ENCODE measurements at regions not wholly inside any gene's neighbourhood (a gene's known extent, or its start where the extent isn't known, plus 50 kb on each side); places are given as distances from the start of the nearest gene placed in this dataset.
"Not testable (repeated sequence)": the region's sequence is repeated elsewhere in the genome, so short reads cannot be mapped to it uniquely, and the experiment has no call there.

DNA sequence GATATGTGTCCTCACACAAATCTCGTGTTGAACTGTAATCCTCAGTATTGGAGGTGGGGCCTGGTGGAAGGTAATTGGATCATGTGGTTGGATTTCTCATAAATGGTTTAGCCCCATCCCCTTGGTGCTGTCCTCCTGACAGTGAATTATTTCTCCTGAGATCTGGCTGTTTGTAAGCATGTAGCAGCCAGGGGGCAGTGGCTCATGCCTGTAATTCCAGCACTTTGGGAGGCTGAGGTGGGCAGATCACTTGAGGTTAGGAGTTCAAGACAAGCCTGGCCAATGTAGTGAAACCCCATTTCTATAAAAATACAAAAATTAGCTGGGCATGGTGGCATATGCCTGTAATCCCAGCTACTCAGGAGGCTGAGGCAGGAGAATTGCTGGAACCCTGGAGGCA is 999.0 kb downstream of the DNAH5 start:
- H3K9me3 Mint-ChIP-seq, H3K4me3 Mint-ChIP-seq, H3K27me3 Mint-ChIP-seq, H3K36me3 Mint-ChIP-seq, ATAC-seq, H3K4me1 Mint-ChIP-seq, H3K27ac Mint-ChIP-seq: not testable (repeated sequence)

DNA sequence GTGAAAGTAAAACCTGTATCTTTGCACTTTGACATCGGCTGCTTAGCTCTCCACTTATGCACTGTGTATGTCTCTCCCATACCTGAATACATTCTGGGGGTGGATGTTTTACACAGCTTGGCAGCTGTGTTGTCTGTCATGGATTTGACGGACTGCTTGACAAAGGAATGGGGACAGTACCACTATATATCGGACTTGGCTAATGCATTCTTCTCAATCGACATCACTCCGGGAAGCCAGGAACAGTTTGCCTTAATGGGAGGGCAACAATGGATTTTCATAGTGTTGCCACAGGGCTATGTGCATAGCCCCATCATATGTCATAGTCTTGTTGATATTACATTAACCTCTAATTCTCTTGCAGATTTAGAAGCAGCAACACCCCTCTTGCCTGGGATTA is 1008.3 kb downstream of the DNAH5 start:
- Mint-ChIP-seq H3K9me3 (peaks cover 3% of the 10 kb centered on the region), H3K4me3 (no peak overlapping the region), H3K36me3 (no peaks in the 10 kb centered on the region), H3K27me3 (no peaks in the 10 kb centered on the region), H3K4me1 (no peaks in the 10 kb centered on the region), H3K27ac (no peak overlapping the region)
- ATAC-seq, result no peak

DNA sequence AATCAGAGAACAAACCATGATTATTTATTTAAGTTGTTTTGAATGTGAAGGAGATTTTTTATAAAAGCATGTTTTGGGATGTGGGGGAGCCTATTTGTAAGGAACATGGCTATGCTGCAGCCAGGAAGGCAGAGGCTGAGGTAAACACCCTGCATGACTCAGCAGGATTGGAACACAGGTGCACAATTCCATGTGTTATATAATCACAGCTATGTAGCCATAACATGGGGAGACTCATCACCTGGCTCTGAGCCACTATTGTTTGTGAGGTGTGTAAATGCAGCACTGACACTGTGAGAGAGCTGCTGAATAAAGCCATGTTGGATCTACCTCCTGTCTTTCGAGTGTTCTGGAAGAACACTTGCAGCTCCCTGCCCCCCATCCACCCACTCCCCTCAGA is 1009.8 kb downstream of the DNAH5 start:
- no peak for ATAC-seq
- no peaks in the 10 kb centered on the region for H3K4me1 Mint-ChIP-seq
- peaks cover 4% of the 10 kb centered on the region for H3K9me3 Mint-ChIP-seq
- no peaks in the 10 kb centered on the region for H3K27me3 Mint-ChIP-seq
- no peak overlapping the region for H3K27ac Mint-ChIP-seq
- no peak overlapping the region for H3K4me3 Mint-ChIP-seq
- H3K36me3 Mint-ChIP-seq, result no peaks in the 10 kb centered on the region

DNA sequence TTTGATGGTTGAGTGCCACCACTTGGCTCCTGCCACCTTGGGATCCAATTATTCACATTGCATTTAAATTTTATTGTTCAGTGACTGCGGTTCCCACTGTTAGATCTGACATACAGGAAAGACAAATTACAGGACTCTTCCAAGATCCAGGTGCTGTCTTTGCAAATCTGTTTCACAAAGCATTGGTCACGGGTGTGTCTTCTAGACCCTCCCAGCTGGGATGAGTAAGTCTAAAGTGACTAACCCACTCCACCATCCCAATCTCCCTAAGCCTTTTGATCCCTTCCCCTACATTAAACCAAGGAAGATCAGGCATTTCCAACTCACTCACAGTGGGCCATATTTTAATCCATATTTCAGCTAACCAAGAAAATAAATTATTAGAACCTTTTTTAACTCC is 1016.3 kb upstream of the CTNND2 start:
- no peak for ATAC-seq
- H3K4me3 Mint-ChIP-seq, result no peak overlapping the region
- no peaks in the 10 kb centered on the region for H3K36me3 Mint-ChIP-seq
- no peak overlapping the region for H3K27ac Mint-ChIP-seq
- no peaks in the 10 kb centered on the region for H3K4me1 Mint-ChIP-seq
- peaks cover under 1% of the 10 kb centered on the region for H3K9me3 Mint-ChIP-seq
- no peaks in the 10 kb centered on the region for H3K27me3 Mint-ChIP-seq

DNA sequence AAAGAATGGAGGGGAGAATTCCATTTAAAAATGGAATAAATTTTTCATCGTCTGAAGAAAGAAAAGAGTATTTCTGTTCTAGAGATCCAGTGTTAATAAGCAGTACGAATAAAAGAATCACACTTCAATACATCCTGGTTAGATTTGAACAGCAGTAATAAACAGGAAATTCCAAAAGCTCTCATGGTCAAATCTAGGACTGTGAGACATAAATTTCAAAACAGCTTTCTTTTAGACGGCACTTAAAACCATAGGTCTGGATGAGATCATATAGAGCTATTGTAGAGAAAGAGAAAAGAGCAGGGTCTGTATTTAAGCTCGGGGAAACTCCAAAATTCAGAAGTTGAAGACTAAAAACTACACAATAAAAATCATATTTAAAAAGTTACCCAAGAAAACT is 1006.9 kb upstream of the CTNND2 start:
- Mint-ChIP-seq H3K27me3 (no peaks in the 10 kb centered on the region), H3K4me3 (no peak overlapping the region), H3K9me3 (peaks cover 5% of the 10 kb centered on the region), H3K27ac (no peak overlapping the region), H3K36me3 (no peaks in the 10 kb centered on the region), H3K4me1 (no peaks in the 10 kb centered on the region)
- no peak for ATAC-seq

DNA sequence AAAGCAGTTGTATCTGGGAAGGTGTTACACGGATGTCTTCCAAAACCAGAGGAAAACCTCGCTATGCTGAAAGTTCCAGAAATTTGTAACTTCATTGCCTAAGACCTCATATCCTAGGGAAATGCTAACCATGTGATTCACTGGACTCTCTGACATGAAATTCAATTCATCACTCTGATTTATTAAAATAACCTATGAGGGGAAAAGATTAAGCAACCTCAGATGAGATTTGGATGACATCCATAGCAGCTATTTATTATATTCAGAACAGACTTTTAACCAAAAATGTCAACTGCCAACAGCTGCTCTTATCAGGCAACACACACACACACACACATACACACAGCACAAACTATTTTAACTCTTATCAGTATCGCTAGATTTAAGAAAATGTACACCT is 1006.4 kb upstream of the CTNND2 start:
- no peak overlapping the region for H3K27ac Mint-ChIP-seq
- peaks cover 5% of the 10 kb centered on the region for H3K9me3 Mint-ChIP-seq
- no peak for ATAC-seq
- no peak overlapping the region for H3K4me3 Mint-ChIP-seq
- no peaks in the 10 kb centered on the region for H3K36me3 Mint-ChIP-seq
- no peaks in the 10 kb centered on the region for H3K4me1 Mint-ChIP-seq
- H3K27me3 Mint-ChIP-seq, result no peaks in the 10 kb centered on the region

DNA sequence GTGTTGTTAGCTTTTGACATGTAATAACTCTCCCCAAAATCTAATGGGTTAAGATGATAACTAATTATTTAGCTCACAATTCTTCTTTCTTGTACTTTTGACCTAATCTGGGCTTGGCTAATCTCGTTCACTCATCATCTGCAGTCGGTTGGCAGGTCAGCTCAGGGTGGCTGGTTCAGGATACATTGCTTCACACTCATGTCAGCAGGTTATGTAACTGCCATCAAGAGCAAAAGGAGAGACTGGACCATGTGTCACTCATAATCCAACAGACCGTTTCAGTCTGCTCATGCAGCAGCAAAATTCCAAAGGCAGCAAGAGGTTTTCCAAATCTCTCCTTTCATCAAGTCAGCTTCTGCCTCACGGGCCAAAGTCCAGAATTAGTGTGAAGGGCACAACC is 998.4 kb upstream of the CTNND2 start:
- Mint-ChIP-seq H3K4me3 (no peak overlapping the region), H3K9me3 (peaks cover 10% of the 10 kb centered on the region), H3K36me3 (no peaks in the 10 kb centered on the region), H3K27ac (no peak overlapping the region), H3K27me3 (no peaks in the 10 kb centered on the region), H3K4me1 (no peaks in the 10 kb centered on the region)
- ATAC-seq, result no peak

DNA sequence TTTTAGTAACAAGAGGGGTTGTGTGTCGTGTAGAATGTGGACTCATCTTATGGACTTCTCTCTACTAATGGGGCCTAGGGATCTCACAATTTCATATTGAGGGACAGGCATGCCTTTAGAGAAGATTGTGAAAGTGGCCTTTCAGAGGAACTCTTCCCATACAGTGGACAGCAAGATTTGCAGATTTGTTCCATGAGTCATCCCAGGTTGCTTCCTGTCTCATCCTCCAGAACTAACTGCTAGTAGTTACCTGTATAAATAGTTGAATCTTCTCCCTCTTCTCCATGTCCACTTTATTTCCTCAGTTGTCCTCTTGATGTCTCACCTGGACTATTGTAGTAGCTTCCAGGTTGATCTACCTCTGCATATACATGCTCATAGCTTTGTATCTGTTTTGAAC is 997.5 kb upstream of the CTNND2 start:
- H3K27ac Mint-ChIP-seq, result no peak overlapping the region
- H3K4me1 Mint-ChIP-seq, result no peaks in the 10 kb centered on the region
- H3K27me3 Mint-ChIP-seq, result no peaks in the 10 kb centered on the region
- no peak overlapping the region for H3K4me3 Mint-ChIP-seq
- H3K9me3 Mint-ChIP-seq, result peaks cover 11% of the 10 kb centered on the region
- H3K36me3 Mint-ChIP-seq, result no peaks in the 10 kb centered on the region
- no peak for ATAC-seq

DNA sequence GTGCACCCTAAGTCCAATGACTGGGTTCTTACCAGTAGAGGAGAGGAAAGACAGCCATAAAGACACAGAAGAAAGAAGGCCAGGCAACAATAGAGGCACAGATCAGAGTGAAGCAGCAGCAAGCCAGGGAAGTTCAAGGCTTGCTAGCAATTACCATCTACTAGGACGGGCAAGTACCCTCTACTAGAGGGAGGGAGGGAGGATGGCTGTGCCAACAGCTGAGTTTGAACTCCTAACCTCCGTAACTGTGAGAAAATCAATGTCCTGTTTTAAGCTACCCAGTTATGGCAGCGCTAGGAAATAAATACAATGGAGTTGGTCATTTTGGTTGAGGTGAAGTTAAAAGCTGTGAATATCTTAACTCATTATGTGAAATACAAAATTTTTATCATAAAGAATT is 991.8 kb upstream of the CTNND2 start:
- Mint-ChIP-seq H3K9me3 (peaks cover 14% of the 10 kb centered on the region), H3K4me3 (no peak overlapping the region), H3K4me1 (no peaks in the 10 kb centered on the region), H3K27ac (no peak overlapping the region), H3K27me3 (no peaks in the 10 kb centered on the region), H3K36me3 (no peaks in the 10 kb centered on the region)
- no peak for ATAC-seq

DNA sequence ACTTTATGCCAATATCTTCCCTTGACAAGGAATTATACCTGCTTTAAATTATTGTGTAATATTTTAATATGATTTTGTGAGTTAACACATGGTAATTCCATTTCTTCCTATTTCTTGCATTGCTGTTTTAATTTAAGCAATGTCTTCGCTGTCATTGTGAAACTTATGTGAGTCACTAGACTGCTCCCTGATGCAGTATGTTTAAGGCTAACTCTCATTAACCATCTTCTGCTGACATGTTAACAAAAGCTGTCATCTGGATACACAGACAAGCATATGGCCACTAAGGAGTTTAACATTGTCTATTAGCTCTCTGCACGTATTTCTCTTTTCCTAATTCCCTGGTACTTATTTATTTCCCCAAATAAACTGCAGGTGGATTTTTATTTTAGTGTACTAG is 980.8 kb upstream of the CTNND2 start:
- ATAC-seq, result no peak
- no peak overlapping the region for H3K27ac Mint-ChIP-seq
- H3K4me1 Mint-ChIP-seq, result no peaks in the 10 kb centered on the region
- H3K4me3 Mint-ChIP-seq, result no peak overlapping the region
- peaks cover 6% of the 10 kb centered on the region for H3K9me3 Mint-ChIP-seq
- H3K36me3 Mint-ChIP-seq, result no peaks in the 10 kb centered on the region
- no peaks in the 10 kb centered on the region for H3K27me3 Mint-ChIP-seq

DNA sequence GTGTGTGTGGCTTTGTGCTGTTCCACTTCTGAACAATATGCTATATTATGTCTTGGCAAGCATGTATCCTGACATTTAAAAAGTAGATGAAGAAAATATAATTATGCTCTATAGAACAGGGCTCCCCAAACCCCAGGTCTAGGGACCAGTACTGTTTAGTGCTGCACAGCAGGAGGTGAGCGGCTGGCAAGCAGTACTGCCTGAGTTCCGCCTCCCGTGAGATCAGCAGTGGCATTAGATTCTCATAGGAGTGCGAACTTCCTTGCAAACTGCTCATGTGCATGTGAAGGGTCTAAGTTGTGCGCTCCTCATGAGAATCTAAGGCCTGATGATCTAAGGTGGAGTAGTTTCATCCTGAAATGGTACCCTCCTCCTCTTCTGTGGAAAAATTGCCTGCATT is 979.1 kb upstream of the CTNND2 start:
- H3K36me3 Mint-ChIP-seq, result no peaks in the 10 kb centered on the region
- H3K9me3 Mint-ChIP-seq, result peaks cover 10% of the 10 kb centered on the region
- no peak overlapping the region for H3K27ac Mint-ChIP-seq
- H3K4me3 Mint-ChIP-seq, result no peak overlapping the region
- no peaks in the 10 kb centered on the region for H3K27me3 Mint-ChIP-seq
- H3K4me1 Mint-ChIP-seq, result no peaks in the 10 kb centered on the region
- ATAC-seq, result no peak

DNA sequence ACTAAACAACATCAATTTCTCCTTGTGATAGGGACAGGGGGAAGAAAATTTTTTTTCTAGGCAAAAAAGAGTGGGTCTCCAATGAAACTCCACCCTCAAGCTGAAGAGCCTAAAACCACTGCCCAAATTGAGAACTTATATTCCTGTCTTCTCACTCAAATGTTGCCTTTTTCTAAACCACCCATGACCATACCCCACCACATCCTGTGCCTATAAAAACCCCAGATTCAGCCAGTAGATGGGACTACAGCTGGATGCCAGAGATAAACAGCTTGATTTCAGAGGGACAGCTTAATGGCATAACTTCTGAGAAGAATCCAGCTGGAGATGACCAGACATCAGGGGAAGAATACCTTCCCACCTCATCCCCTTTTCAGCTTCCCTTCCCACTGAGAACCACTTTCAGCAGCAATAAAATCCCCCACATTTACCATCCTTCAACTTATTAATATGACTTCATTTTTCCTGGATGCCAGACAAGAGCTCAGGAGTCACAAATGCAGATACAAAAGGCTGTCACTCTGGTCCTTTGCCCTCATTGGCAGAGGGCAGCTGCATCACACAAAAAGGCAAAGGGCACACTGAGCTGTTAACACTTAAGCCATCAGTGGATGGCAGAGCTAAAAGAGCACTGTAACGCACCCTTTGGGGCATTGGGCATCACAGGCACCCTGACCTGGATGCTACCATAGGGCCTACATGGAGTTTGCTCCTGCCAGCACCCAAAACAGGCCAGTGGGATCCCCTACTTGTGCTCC is 972.5 kb upstream of the CTNND2 start:
- Mint-ChIP-seq H3K27me3 (no peaks in the 10 kb centered on the region), H3K27ac (no peak overlapping the region), H3K9me3 (peaks cover 20% of the 10 kb centered on the region), H3K4me1 (no peaks in the 10 kb centered on the region), H3K4me3 (no peak overlapping the region), H3K36me3 (no peaks in the 10 kb centered on the region)
- ATAC-seq, result no peak

DNA sequence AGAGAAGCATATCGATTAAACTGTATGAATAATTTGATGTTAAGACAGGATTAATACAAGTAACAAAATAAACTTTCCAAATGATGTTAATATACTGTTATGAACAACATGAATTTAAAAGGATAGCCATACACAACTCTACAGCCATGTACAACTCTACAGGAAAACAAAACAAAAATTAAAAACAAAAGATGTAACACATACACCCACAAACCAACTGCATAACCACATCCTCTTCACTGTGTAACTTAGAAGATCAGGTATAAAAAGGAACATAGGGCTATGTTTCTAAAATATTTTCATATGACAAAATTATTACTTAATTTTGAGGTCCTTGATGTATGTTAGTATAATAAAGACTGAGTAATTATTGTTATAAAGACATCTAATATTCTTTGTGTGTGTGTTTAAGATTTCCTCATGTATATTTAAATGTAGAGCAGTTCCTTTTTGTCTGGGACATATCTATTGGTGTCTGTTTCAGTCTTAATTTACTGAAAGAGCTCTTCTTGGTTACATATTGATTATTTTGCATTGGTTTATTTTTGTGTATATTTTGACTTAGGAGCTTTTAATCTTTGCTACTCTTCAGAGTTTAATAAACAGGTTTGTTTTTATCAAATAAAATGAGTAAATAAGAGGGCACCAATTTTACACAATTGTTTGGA is 966.8 kb upstream of the CTNND2 start:
- Mint-ChIP-seq H3K4me3 (no peak overlapping the region), H3K27me3 (no peaks in the 10 kb centered on the region), H3K4me1 (no peaks in the 10 kb centered on the region), H3K36me3 (no peaks in the 10 kb centered on the region), H3K27ac (no peak overlapping the region), H3K9me3 (peaks cover 11% of the 10 kb centered on the region)
- ATAC-seq, result no peak

DNA sequence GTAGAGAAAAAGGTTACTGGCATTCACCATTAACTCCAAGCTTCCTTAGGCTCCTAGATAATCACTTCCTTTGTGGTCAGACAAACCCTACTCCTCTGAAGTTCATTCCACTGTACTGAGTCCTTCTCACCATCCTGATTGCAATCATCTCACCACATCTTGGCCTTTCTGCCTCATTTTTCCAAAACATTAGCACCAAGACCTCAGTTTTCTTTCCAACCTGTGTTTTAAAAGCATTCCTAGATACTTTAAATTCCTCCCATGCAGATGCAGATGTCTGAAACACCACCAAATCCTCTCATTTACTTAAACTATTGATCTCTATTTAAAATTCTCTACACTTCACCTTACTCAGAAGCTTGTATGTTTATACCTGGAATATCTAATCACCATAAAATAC is 961.3 kb upstream of the CTNND2 start:
- Mint-ChIP-seq H3K27me3 (no peaks in the 10 kb centered on the region), H3K4me3 (no peak overlapping the region), H3K27ac (no peak overlapping the region), H3K4me1 (no peaks in the 10 kb centered on the region), H3K36me3 (no peaks in the 10 kb centered on the region), H3K9me3 (peaks cover 3% of the 10 kb centered on the region)
- no peak for ATAC-seq

DNA sequence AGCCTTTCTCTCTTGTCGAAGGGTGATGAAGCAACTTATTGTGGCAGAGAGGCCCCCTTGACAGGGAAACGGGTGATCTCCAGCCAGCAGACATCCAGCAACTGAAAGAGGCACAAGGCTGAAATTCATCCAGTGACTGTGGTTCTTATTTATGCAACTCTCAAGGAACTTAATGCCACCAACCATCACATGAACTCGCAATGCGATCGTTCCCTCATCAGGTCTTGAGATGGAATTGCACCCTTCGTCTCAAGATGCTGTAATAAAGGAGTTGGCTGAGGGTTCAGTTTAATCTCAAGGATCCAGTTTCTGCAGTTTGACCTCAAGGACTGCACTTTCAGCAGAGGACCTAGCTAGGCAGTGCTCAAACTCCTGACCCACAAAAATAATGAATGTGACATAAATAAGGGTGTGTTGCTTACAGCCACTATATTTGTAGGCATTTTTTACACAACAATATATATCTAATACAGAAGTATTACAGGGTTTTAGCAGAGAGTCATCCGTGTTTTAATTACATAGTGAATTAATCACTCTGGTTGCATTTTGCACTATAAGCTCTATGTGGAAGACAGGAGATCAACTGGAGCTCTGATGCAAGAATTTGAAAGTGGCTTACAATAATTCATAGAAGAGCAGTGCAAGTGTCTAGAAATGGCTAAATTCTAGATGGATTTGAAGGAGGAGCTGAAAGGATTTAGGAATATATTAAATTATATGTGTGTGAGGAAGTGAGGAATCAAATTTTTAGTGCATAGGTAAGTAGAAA is 957.8 kb upstream of the CTNND2 start:
- Mint-ChIP-seq H3K27me3 (no peaks in the 10 kb centered on the region), H3K4me1 (no peaks in the 10 kb centered on the region), H3K9me3 (peaks cover 6% of the 10 kb centered on the region), H3K4me3 (no peak overlapping the region), H3K27ac (no peak overlapping the region), H3K36me3 (no peaks in the 10 kb centered on the region)
- ATAC-seq, result no peak

DNA sequence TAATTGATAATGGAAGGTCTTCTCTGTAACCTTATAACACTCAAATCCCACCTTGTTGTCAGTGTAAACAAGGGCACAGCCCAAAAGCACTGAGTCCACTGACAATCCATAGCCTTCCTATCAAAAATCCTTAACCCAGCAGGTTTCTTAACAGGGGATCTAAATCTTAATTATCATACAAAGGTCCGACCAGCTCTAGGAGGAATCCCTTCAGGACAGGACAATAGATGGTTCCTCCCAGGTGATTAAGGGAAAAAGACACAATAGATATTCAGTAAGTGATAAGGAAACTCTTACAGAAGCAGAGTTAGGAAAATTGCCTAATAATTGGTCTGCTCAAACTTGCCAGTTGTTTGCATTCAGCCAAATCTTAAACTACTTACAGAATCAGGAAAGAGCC is 951.9 kb upstream of the CTNND2 start:
- not testable (repeated sequence) for H3K36me3 Mint-ChIP-seq, ATAC-seq, H3K4me1 Mint-ChIP-seq, H3K9me3 Mint-ChIP-seq, H3K27ac Mint-ChIP-seq, H3K27me3 Mint-ChIP-seq, H3K4me3 Mint-ChIP-seq
